Stomach (tissue), 4 donors: ENCODE measurements at regions not wholly inside any gene's neighbourhood (a gene's known extent, or its start where the extent isn't known, plus 50 kb on each side); places are given as distances from the start of the nearest gene placed in this dataset.

Experiments used
- CTCF ChIP-seq, 7 experiments: fragments of 450-650 bp in 4 of 7; fragments of 200-600 bp in 3 of 7; sonication (generic) in 3 of 7; IDR thresholded peaks; one replicate each; pipeline ENCODE4 v1.5.1; 2016 to 2019; ENCODE audit warnings: antibody characterized with exemption in 7 of 7, control low read depth in 2 of 7, mild to moderate bottlenecking in 1 of 7
- POLR2A ChIP-seq, 4 donors: fragments of 450-650 bp; IDR thresholded peaks; one replicate each; pipeline ENCODE4 v1.6.1; 2016; ENCODE audit warnings: antibody characterized with exemption in 4 of 4, control low read depth in 2 of 4, mild to moderate bottlenecking in 1 of 4, moderate library complexity in 1 of 4

- TF ChIP-seq CTCF (IDR thresholded peaks at IDR 0.05), result no peak
- no peak for TF ChIP-seq POLR2A (IDR thresholded peaks at IDR 0.05)
Observed at GRCh38 chr3:135449046-135449445, 516.5 kb upstream of the PPP2R3A start.
